ENCODE measurements at regions not wholly inside any gene's neighbourhood (a gene's known extent, or its start where the extent isn't known, plus 50 kb on each side); places are given as distances from the start of the nearest gene placed in this dataset.

- no peak for DNase-seq (ENCODE audit: low read depth in 1 of 2, low spot score in 1 of 2)
Measured at GRCh38 chr3:181855825-181856224, 144.1 kb downstream of the SOX2 start.

- no peak for DNase-seq (ENCODE audit: low read depth in 1 of 2, low spot score in 1 of 2)
Measured at GRCh38 chr3:181859518-181859917, 147.8 kb downstream of the SOX2 start.

GRCh38 chr3:181860235-181860634 is 148.5 kb downstream of the SOX2 start:
- no peak for DNase-seq (ENCODE audit: low read depth in 1 of 2, low spot score in 1 of 2)

GRCh38 chr3:181862502-181862901 is 150.8 kb downstream of the SOX2 start:
- no peak for DNase-seq (ENCODE audit: low read depth in 1 of 2, low spot score in 1 of 2)

- no peak for DNase-seq (ENCODE audit: low read depth in 1 of 2, low spot score in 1 of 2)
Measured at GRCh38 chr3:181868576-181869082, 156.9 kb downstream of the SOX2 start.

- DNase-seq (ENCODE audit: low read depth in 1 of 2, low spot score in 1 of 2) = no peak
Measured at GRCh38 chr3:181872887-181873286, 161.2 kb downstream of the SOX2 start.

GRCh38 chr3:181879926-181880325 is 168.2 kb downstream of the SOX2 start:
- no peak for DNase-seq (ENCODE audit: low read depth in 1 of 2, low spot score in 1 of 2)

GRCh38 chr3:181880331-181880730 is 168.6 kb downstream of the SOX2 start:
- DNase-seq (ENCODE audit: low read depth in 1 of 2, low spot score in 1 of 2) = no peak

- DNase-seq (ENCODE audit: low read depth in 1 of 2, low spot score in 1 of 2) = no peak
Measured at GRCh38 chr3:181881749-181882148, 170.0 kb downstream of the SOX2 start.

- DNase-seq (ENCODE audit: low read depth in 1 of 2, low spot score in 1 of 2) = no peak
Measured at GRCh38 chr3:181885868-181886630, 174.3 kb downstream of the SOX2 start.

GRCh38 chr3:181886676-181887075 is 175.0 kb downstream of the SOX2 start:
- DNase-seq (ENCODE audit: low read depth in 1 of 2, low spot score in 1 of 2) = no peak

GRCh38 chr3:181887685-181888084 is 176.0 kb downstream of the SOX2 start:
- DNase-seq (ENCODE audit: low read depth in 1 of 2, low spot score in 1 of 2) = no peak

- DNase-seq (ENCODE audit: low read depth in 1 of 2, low spot score in 1 of 2) = no peak
Measured at GRCh38 chr3:181888234-181888633, 176.5 kb downstream of the SOX2 start.

- DNase-seq (ENCODE audit: low read depth in 1 of 2, low spot score in 1 of 2) = no peak
Measured at GRCh38 chr3:181892848-181893247, 181.1 kb downstream of the SOX2 start.

GRCh38 chr3:181896605-181897004 is 184.9 kb downstream of the SOX2 start:
- no peak for DNase-seq (ENCODE audit: low read depth in 1 of 2, low spot score in 1 of 2)

GRCh38 chr3:181899702-181900101 is 188.0 kb downstream of the SOX2 start:
- DNase-seq (ENCODE audit: low read depth in 1 of 2, low spot score in 1 of 2) = no peak

GRCh38 chr3:181901626-181902025 is 189.9 kb downstream of the SOX2 start:
- DNase-seq (ENCODE audit: low read depth in 1 of 2, low spot score in 1 of 2) = no peak

- DNase-seq (ENCODE audit: low read depth in 1 of 2, low spot score in 1 of 2) = no peak
Measured at GRCh38 chr3:181906338-181906737, 194.6 kb downstream of the SOX2 start.

- DNase-seq (ENCODE audit: low read depth in 1 of 2, low spot score in 1 of 2) = no peak
Measured at GRCh38 chr3:181909241-181909640, 197.5 kb downstream of the SOX2 start.

GRCh38 chr3:181912384-181912783 is 200.7 kb downstream of the SOX2 start:
- no peak for DNase-seq (ENCODE audit: low read depth in 1 of 2, low spot score in 1 of 2)

GRCh38 chr3:181913254-181913653 is 201.5 kb downstream of the SOX2 start:
- DNase-seq (ENCODE audit: low read depth in 1 of 2, low spot score in 1 of 2) = no peak

GRCh38 chr3:181915551-181915950 is 203.8 kb downstream of the SOX2 start:
- no peak for DNase-seq (ENCODE audit: low read depth in 1 of 2, low spot score in 1 of 2)

GRCh38 chr3:181916013-181916412 is 204.3 kb downstream of the SOX2 start:
- no peak for DNase-seq (ENCODE audit: low read depth in 1 of 2, low spot score in 1 of 2)

Data from activated T-helper 1 cell treated with anti-CD3 and anti-CD28 coated beads, Interleukin-2, amount 50 U/mL, for 16 hours (primary cell).